IPS-18c (cell line): ENCODE measurements at regions not wholly inside any gene's neighbourhood (a gene's known extent, or its start where the extent isn't known, plus 50 kb on each side); places are given as distances from the start of the nearest gene placed in this dataset.

Experiments
- H3K4me3 ChIP-seq: 2 replicates; pipeline ENCODE4 v1.7.0; 2013; ENCODE audit warnings: low read depth, mild to moderate bottlenecking, low read length, moderate library complexity; ENCODE audit not compliant: insufficient read depth
- H3K9me3 ChIP-seq: one replicate; pipeline ENCODE4 v1.6.1; 2013; ENCODE audit warnings: mild to moderate bottlenecking, low read length, moderate library complexity; ENCODE audit not compliant: control insufficient read depth, insufficient read depth

DNA sequence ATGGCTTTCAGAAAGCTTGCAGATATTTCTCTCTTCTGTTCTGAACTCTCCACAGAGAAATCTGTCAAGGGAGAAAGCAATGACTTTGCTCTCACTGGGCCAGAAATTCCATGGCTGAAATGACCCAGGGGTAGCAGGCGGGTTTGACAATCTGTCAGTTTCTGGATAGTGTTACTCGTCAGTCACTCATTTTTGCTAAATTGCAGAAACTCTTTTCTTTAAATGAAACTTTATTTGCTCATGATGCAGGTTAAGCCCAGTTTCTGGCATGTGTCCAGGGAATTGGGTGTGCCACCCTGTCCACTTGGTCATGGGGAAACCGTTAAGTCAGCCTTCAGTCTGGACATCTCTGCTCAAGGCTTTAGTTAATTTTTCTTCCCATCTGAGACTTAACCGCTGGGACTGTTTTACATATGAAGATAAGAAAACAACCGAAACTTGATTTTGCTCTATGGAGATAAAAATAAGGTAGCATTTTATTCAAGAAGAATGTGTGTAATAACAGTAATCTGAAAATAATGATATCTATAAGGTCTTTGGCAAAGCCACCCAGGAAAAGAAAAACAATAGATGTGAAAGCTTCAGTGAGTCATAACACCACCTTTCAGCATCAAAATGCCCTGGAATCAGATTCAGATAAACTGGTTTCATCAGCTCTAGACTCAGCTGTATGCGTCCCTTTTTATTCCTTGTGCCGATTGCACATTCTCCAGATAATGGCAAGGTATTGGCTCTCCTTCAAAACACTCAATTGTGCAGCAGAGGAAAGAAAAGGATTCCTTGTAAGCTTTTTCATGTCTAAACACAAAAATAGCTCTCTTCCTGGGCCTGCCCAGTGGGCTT is 308.3 kb downstream of the ZSWIM6 start:
- Histone ChIP-seq H3K4me3 (no peak overlapping the region), H3K9me3 (no peaks in the 10 kb centered on the region)

DNA sequence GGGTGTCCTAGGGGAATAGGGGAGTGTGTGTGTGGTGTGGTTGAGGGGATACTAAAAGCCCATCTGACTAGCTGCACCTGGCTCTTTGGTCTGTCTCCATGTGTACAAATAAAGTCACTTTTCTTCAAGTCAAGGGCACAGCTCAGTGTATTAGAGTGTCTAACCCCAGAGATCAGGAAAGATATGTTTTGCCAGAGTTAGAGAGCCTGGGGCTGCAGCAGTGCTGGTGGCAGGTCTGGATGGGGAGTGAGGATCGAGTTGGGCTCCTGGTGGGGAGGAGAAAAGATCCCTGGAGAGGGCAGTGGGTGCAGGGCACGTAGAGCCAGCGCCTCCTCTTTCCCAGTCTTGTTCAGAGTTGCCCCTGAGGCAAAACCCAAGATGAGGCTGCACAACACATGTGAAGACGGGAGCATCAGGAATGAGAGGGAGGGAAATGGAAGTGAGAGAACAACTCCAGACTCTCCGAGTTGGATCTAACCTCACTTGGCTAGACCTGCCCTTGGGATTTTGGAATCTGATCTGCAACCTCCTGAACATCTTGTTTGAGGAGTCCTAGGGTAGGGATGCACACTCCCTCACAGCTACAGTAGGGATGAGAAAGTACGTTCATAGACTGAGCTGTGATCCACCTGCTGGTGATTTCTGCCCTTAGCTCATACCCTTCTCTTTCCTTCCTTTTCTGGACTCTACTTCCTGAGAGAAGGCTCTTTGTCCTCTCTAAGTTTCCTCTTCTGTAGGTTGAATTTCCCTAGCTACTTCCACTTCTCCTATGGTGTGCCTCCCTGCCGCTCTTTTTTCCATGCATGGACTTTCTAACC is 309.9 kb downstream of the ZSWIM6 start:
- Histone ChIP-seq H3K9me3 (no peaks in the 10 kb centered on the region), H3K4me3 (no peak overlapping the region)

DNA sequence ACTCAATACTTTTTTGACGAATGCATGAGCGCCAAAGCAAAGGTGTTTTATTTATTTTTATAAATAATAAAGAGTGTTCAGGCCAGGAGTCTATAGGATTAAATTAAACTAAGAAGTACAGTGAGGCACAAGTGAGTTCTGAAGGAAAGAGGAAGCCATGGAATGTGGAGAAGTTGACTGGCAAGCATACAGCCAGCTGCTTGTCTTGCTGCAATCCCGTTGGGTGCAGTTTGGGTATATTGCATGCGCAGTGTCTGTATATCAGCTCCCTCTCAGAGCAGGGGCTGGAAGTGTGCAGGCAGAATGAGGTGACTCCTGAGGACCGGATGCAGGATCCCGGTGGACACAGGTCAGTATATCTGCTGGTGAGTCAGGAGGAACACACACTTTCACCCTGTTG is 315.6 kb downstream of the ZSWIM6 start:
- no peak overlapping the region for H3K4me3 ChIP-seq
- no peaks in the 10 kb centered on the region for H3K9me3 ChIP-seq

DNA sequence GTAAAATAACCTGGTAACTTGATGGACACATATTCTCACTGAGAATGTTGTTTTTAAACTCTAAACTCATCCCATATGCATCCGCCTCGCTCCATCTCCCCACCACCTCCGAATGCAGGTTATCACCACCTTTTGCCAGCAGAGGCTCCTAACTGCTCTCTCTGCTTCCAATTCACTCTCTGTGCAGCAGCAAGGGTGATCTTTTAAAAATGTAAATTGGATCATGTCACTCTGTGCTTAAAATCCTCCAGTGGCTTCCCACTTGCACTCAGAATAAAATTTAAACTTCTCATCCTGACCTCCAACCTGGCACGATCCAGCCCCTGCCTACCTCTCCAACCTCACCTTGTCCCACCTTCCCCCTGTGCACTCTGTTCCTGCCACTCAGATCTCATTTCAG is 317.2 kb downstream of the ZSWIM6 start:
- no peak overlapping the region for H3K4me3 ChIP-seq
- H3K9me3 ChIP-seq, result no peaks in the 10 kb centered on the region

DNA sequence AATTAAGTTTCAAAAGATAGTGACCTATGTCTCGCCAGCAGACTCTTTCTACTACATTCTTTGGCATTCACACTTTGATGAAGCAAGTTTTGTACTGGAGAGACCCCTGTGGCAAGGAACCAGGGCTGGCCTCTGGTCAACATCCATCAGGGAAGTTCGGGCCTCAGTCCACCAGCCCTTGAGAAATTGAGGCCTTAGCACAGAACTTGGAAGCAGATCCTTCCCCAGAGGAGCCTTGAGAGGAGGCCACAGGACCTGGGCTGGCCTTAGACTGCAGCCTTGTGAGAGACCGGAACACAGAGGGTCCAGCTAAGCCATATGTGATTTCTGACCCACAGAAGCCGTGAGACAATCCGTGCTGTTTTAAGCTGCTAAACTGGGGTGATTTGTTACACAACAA is 317.9 kb downstream of the ZSWIM6 start:
- no peak overlapping the region for H3K4me3 ChIP-seq
- no peaks in the 10 kb centered on the region for H3K9me3 ChIP-seq

DNA sequence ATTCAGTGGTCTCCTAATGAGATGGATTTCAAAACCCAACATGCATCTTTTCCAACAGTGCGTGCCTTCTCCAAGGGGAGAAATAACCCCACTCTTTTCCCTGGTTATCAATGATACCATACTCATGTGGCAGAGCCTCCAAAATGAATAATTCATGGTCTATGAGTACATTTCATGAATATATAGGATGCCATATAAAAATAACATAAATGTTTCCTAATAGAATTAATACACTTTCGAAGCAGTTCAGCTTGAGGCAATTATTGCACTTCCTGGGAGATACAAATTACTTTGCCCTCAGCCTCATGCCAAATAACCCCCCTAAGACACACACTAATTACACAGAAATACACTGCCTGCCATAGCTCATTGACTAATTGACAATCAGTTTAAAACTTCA is 318.6 kb downstream of the ZSWIM6 start:
- no peak overlapping the region for H3K4me3 ChIP-seq
- no peaks in the 10 kb centered on the region for H3K9me3 ChIP-seq

DNA sequence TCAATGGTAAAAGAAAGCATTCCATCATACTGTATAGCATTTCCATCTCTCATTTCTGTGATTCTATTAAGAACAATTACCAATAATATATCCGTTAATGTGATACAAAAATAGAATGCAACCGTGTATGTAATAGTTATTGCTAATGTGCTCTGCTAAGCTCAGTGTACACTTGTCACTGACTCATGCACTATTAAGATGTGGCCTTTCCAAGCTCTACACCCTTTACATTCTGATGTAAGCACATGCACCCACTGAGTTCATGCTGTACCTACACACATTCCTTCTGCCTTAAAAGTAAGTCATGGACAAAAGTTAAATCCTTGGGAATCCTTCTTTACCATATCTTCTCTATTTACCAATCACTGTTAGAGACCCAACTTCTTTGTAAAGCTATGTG is 319.1 kb downstream of the ZSWIM6 start:
- H3K4me3 ChIP-seq, result no peak overlapping the region
- no peaks in the 10 kb centered on the region for H3K9me3 ChIP-seq

DNA sequence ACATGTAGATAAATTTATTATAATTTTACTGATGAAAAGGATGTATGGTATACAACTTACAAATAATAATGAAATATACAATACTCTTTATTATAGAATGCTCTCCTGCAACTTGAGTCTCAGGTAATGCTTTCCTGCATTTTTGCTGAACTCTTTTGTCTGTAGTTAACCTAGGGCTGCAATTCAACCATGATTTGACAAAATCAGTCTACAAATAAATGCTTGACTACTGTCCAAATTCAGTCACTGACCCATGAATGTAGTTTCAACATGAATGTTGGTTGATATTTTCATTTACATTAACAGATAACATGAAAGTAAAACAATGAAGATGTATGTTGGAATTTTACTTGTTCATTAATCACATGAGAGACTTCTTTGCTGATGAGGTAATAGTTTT is 320.9 kb downstream of the ZSWIM6 start:
- Histone ChIP-seq H3K4me3 (no peak overlapping the region), H3K9me3 (no peaks in the 10 kb centered on the region)

DNA sequence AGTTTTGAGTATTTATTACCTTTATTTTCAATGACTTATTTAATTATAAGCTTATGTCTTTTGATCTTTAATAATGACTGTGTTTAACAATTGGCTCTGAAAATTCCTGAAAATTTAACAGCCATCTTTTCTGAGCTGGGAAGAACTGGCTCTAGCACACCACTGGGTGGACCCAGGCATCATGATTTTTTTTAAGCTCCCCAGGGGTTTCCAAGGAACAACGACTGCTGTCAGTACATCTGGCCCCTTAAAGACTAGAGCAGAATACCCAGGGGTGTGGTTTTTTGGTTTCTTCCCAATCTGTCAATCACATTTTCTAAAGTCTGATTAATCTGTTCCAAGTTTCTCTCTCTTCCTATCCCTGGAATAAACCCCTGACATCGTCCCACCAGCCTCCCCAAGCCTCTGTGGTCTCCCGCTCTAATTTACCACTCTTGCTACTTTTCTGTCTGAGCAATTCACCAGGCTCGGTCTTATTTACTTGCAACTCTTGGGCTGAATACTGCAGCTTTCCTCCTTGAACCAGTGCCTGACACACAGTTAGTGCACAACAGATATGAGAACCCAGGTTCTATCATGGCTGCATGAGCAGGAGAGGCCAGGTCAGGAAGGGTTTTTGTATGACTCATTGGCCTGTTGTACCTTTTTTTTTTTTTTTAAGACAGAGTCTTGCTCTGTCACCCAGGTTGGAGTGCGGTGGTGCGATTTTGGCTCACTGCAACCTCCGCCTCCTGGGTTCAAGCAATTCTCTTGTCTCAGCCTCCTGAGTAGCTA is 321.9 kb downstream of the ZSWIM6 start:
- no peaks in the 10 kb centered on the region for H3K9me3 ChIP-seq
- no peak overlapping the region for H3K4me3 ChIP-seq

DNA sequence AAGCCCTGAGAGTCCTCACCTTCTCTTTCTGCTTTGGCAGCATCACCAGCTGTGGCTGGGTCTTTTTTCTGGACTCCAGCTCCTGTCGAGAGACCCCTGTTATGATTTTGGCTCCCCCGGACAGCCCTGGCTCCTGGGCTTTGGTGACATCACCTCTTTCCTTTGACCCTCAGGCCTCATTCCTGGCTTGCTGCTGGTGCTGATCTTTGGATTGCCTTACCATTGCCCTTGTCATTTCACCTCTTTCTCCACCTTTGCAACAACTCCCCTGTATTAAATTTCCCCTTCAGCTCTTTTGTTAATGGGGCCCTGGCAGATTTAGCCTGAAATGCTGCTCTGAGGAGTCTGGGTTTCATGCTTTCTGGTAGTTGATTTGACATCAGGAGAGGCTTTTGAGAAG is 322.8 kb downstream of the ZSWIM6 start:
- no peak overlapping the region for H3K4me3 ChIP-seq
- no peaks in the 10 kb centered on the region for H3K9me3 ChIP-seq

DNA sequence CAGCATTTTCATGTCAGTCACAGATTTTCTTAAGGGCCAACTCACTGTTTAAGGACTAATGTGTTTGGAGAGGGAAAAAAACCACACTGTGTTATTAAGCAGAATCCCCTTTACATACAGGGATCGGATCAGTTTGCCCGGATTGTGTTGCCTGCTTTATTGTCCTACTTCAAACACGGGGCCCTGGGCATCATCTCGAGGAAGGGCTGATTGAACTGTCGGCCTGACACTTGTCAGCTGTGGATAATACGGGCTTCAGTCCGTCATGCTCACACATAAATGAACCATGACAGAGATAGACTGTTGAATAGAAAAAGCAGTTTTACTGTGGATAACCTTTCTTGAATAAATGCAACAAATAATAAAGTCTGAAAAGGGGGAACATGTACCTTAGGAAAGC is 325.0 kb downstream of the ZSWIM6 start:
- Histone ChIP-seq H3K9me3 (no peaks in the 10 kb centered on the region), H3K4me3 (no peak overlapping the region)

DNA sequence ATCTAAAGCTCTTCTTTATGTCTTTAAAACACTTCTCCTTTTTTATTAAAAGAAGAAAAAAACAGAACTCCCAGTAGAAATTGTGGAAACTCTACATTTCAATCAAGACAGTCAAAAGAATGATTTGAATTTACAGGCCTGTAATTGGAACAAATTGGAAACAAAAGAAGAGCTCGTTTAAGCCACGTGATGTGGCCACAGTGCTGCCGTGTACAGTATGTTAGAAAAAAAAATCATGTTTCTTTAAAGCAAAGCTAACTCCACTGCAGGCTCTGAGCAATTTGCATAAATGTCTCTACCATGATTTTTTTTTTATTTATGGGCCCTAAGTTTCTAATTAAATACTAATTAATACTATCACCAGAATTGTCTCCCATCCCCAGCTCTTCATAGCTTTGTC is 325.6 kb downstream of the ZSWIM6 start:
- Histone ChIP-seq H3K9me3 (no peaks in the 10 kb centered on the region), H3K4me3 (no peak overlapping the region)

DNA sequence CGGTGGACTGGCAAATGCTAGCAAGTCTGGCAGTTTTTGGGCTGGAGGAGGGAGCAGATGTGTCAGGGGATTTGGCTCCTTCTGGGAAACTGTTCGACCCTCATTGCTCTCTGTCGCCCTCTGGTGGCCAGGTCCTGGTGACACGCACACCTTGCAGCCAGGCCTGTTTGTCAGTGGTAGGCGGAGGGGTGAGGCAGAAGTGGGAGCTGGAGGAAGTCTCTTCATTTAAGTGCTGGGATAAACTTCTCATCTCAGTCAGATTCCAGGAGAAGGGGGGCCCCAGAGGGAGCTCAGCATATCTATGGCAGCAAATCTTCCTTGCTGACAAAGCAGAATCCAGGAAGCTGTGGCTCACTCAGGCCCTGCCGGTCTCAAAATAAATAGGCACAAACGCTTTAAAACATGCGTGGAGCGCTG is 326.5 kb downstream of the ZSWIM6 start:
- H3K9me3 ChIP-seq, result no peaks in the 10 kb centered on the region
- no peak overlapping the region for H3K4me3 ChIP-seq

DNA sequence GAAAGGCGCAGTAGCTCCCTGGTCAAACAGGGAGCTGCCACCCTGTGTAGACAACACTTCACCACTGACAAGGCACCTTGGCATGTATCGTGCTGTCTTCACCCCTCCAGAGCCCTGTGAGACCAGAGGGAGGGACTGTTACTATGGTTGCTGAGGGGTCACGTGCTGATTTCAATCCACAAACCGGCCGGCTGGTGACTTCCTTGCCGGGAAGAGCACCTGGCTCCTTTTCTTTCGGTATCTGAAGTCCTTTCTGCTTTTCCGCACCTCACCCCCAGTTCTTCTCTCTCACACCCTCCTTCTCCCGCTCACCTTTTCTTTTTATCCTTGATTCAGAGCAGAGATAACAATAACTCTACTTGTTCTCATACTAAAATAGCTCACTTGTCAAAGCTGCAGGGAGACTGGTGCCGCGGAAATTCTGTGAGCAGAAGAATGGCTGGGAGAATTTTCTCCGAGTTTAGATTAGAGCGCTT is 327.2 kb downstream of the ZSWIM6 start:
- Histone ChIP-seq H3K4me3 (no peak overlapping the region), H3K9me3 (no peaks in the 10 kb centered on the region)

DNA sequence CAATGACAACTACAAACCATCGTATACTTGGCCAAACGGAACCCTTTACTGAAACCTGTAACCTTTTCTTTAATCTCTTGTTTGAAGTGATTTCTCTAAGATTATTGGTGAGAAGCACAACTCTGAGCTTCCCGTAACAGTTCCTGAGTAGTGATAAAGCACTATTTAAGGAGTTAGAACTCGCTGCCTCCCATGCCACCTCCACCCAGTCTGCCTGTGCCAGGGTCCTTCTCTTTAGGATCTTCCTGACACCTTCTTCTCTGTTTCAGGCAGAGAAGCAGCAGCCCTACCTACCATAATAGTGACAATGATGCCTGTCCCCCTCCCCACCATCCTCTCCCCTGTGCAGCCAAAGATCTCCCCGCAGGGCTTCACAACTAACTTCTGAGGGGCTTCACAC is 330.6 kb downstream of the ZSWIM6 start:
- H3K4me3 ChIP-seq, result no peak overlapping the region
- no peaks in the 10 kb centered on the region for H3K9me3 ChIP-seq

DNA sequence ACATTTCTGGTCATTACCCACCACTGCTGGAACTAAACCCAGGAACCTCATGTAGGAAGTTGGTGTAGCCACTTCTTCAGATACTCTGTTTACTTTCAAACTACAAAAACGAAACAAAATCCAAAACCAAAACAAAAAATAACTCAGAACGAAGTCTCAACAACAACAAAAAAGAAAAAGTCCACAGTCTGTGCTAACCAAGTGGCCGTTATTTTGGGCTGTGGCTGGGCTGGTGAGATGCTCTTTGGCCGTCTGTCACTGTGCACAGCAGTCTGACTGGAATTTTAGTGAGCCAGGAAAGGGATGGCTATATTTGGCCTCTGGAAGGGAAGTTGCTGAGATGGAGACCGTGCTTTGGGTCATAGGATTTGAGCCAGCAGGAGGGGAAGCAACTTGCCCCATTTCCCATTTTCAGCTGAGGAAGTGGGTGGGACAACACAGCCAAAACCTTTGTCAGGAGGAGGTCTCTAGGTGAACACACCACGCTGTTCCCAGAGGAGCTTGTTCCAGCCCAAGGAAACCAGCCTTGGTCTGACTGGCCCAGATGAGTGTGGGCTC is 334.1 kb downstream of the ZSWIM6 start:
- no peak overlapping the region for H3K4me3 ChIP-seq

DNA sequence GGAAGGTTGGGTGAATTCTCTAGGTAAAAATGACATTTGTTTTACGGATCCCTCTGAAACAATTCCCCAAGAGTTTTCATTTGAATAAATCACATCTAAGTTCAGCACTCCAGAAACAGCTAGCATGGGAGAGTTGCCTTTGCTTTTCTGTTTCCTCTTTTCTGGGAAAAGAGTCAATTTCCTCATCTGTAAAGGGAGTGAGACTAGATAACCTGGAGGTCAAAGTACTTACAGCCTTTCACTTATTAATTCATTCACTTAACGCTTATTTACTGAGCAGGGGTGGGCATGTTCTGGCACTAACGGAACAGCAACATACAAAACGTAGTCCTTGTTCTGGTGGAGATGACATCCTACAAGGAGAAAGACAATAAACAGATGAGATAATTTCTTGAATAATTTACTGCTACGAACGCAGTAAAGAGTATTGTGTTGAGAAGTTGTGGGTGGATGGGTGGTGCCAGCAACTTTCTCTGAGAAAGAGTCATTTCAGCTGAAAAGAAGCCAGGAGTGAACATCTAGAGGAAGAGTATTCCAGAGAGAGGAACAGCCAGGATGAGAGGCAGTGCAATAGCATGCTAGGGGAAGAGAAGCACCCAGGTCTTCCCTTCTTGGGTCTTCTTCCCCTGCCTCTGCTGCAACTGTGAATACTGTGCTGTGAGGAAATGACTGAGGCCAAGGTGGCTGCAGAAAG is 335.6 kb downstream of the ZSWIM6 start:
- Histone ChIP-seq H3K4me3 (no peak overlapping the region), H3K9me3 (no peaks in the 10 kb centered on the region)

More for the DNA sequence above, 334.1 kb downstream of the ZSWIM6 start:
- H3K9me3 ChIP-seq, result no peaks in the 10 kb centered on the region
